ENCODE measurements at regions not wholly inside any gene's neighbourhood (a gene's known extent, or its start where the extent isn't known, plus 50 kb on each side); places are given as distances from the start of the nearest gene placed in this dataset.

GRCh38 chr22:42330170-42330569, 59.7 kb upstream of the TCF20 start:
- intact Hi-C loops (cut with DNase I) = no loop called here
- Histone ChIP-seq H3K4me3 (no peak overlapping the region), H3K27me3 (peaks cover 0 to 11% of the 10 kb centered on the region in 2 donors), H3K9me3 (no peaks in the 10 kb centered on the region), H3K36me3 (no peaks in the 10 kb centered on the region), H3K27ac (no peak overlapping the region), H3K4me1 (no peaks in the 10 kb centered on the region)
- ATAC-seq = no peak
- no peak for DNase-seq
- TF ChIP-seq CTCF (IDR thresholded peaks at IDR 0.05) = no peak

- TF ChIP-seq CTCF (IDR thresholded peaks at IDR 0.05) = no peak
- ATAC-seq = no peak
- DNase-seq = no peak
- no peaks in the 10 kb centered on the region for H3K36me3 ChIP-seq
- intact Hi-C loops (cut with DNase I) = no loop called here
- no peak overlapping the region for H3K4me3 ChIP-seq
- no peaks in the 10 kb centered on the region for H3K4me1 ChIP-seq
- peaks cover 0 to 16% of the 10 kb centered on the region in 2 donors for H3K27me3 ChIP-seq
- H3K27ac ChIP-seq = no peak overlapping the region
- H3K9me3 ChIP-seq = no peaks in the 10 kb centered on the region
These were observed 59.1 kb upstream of the TCF20 start for GRCh38 chr22:42329504-42329903.

GRCh38 chr22:42328784-42329145, 58.3 kb upstream of the TCF20 start:
- no peaks in the 10 kb centered on the region for H3K4me1 ChIP-seq
- peaks cover 0 to 16% of the 10 kb centered on the region in 2 donors for H3K27me3 ChIP-seq
- H3K9me3 ChIP-seq = no peaks in the 10 kb centered on the region
- no peak for ATAC-seq
- no peak for DNase-seq
- intact Hi-C loops (cut with DNase I) = no loop called here
- H3K27ac ChIP-seq = no peak overlapping the region
- no peaks in the 10 kb centered on the region for H3K36me3 ChIP-seq
- TF ChIP-seq CTCF (IDR thresholded peaks at IDR 0.05) = no peak
- no peak overlapping the region for H3K4me3 ChIP-seq

- intact Hi-C loops (cut with DNase I) = no loop called here
- TF ChIP-seq CTCF (IDR thresholded peaks at IDR 0.05) = no peak
These were observed 57.8 kb upstream of the TCF20 start for GRCh38 chr22:42328130-42328783.

GRCh38 chr22:42327462-42328129, 57.1 kb upstream of the TCF20 start:
- no peak for DNase-seq
- no peak overlapping the region for H3K27ac ChIP-seq

More at GRCh38 chr22:42328130-42328783, 57.8 kb upstream of the TCF20 start:
- Histone ChIP-seq H3K4me1 (no peaks in the 10 kb centered on the region), H3K4me3 (no peak overlapping the region), H3K9me3 (no peaks in the 10 kb centered on the region), H3K27ac (no peak overlapping the region), H3K27me3 (peaks cover 0 to 16% of the 10 kb centered on the region in 2 donors), H3K36me3 (no peaks in the 10 kb centered on the region)
- no peak for DNase-seq
- ATAC-seq = no peak

More at GRCh38 chr22:42327462-42328129, 57.1 kb upstream of the TCF20 start:
- TF ChIP-seq CTCF (IDR thresholded peaks at IDR 0.05) = no peak
- Histone ChIP-seq H3K27me3 (peaks cover 0 to 16% of the 10 kb centered on the region in 2 donors), H3K9me3 (no peaks in the 10 kb centered on the region), H3K4me1 (no peaks in the 10 kb centered on the region), H3K4me3 (no peak overlapping the region), H3K36me3 (no peaks in the 10 kb centered on the region)
- ATAC-seq = no peak
- intact Hi-C loops (cut with DNase I) = no loop called here

Data from left lung (tissue), 4 donors.